Omental fat pad (tissue), 3 donors: ENCODE measurements at regions not wholly inside any gene's neighbourhood (a gene's known extent, or its start where the extent isn't known, plus 50 kb on each side); places are given as distances from the start of the nearest gene placed in this dataset.

Experiments
- ATAC-seq: fragments of 150-250 bp; one replicate; pipeline ENCODE4 v1.9.1; 2016; ENCODE audit warnings: mild to moderate bottlenecking, moderate library complexity; ENCODE audit not compliant: low FRiP score
- DNase-seq: peaks from one replicate; pipeline ENCODE4 v3.0.0-alpha.2; 2019; ENCODE audit warnings: low spot score
- CTCF ChIP-seq, 3 donors: fragments of 450-650 bp; IDR thresholded peaks; one replicate each; pipeline ENCODE4 v1.5.1; 2016 to 2017; ENCODE audit warnings: antibody characterized with exemption in 3 of 3, mild to moderate bottlenecking in 3 of 3, moderate library complexity in 2 of 3

DNA sequence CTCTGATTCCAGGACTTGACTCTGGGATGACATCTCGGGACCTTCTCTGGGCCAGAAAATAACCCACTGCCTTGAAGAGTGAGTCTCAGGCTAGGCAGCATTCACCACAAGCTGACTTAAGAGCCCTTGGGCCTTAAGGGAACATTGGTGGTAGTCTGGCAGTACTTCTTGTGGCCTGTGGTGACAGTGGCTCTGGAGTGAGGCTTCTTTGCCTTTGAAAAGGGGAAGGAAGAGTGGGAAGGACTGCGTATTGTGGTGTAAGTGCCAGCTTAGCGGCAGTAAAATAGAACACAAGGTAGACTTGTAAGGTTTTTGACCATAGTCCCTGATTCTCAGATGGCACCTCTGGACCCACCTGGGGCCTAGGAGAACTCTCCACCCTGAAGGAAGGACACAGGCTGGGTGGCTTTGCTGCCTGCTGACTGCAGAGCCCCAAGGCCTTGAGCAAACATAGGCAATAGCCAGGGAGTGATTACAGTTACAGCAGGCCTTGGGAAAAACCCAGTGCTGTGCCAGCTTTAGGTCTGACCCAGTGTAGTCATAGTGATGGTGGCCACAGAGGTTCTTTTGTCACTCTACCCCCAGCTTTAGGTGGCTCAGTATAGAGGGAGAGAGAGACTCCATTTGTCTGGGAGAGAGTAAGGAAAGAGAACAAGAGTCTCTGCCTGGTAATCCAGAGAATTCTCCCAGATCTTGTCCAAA is 483.9 kb downstream of the SH2D4B start:
- no peak for DNase-seq
- ATAC-seq = no peak
- no peak for TF ChIP-seq CTCF (IDR thresholded peaks at IDR 0.05)

GRCh38 chr10:81026591-81026990 is 488.9 kb downstream of the SH2D4B start:
- DNase-seq = no peak

DNA sequence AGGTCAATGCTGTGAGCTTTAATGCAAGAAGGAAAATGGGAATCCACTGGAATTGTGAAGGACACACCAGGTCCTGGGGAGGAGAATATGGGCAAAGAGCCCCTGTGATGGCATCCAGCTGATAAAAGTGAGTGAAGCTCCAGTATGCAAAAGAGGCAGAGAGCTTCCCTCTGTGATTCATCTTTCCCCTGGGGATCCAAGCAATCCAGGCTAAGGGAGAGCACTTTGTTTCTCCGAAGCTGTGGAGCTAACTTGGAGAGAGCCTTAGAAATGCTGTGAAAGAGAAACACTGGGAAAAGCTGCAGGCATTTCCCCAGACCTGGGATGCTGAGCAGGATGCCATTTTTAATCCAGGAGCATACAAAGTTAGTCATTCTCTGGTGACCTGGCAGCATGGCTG is 489.5 kb downstream of the SH2D4B start:
- TF ChIP-seq CTCF (IDR thresholded peaks at IDR 0.05) = no peak
- no peak for ATAC-seq
- DNase-seq = no peak

More at GRCh38 chr10:81026591-81026990, 488.9 kb downstream of the SH2D4B start:
- no peak for ATAC-seq
- no peak for TF ChIP-seq CTCF (IDR thresholded peaks at IDR 0.05)

DNA sequence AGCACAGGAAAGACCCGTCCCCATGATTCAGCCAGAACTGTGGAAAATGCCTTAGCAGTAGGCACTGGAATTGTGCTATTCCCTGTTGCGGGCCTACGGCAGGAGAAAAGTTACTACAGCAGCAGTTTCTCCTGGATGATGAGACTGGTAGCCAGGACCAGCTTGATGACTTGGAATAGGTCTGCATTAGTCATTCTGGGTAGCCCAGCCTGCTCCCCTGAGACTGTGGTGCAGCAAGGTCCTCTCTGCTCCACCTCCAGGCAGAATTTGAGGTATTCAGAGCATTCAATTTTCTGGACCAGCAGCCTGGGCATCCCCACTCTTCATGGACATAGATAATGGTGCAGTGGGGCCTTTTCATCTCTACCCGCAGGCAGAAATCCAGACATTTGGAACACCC is 490.0 kb downstream of the SH2D4B start:
- ATAC-seq (no peak), DNase-seq (no peak)
- TF ChIP-seq CTCF (IDR thresholded peaks at IDR 0.05) = no peak

DNA sequence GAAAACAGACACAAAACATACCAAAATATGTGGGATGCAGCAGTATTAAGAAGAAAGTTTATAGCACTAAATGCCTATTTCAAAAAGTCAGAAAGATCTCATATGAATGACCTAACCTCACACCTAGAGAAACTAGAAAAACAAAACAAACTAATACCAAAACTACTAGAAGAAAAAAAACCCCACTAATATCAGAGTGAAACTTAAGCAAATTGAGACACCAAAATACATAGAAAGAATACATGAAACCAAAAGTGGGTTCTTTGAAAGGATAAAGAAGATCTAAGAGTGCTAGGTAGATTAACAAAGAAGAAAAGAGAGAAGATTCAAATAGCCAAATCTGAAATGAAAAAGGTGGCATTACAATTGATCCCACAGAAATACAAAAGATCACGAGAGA is 494.1 kb downstream of the SH2D4B start:
- DNase-seq = no peak
- ATAC-seq = no peak
- no peak for TF ChIP-seq CTCF (IDR thresholded peaks at IDR 0.05)

DNA sequence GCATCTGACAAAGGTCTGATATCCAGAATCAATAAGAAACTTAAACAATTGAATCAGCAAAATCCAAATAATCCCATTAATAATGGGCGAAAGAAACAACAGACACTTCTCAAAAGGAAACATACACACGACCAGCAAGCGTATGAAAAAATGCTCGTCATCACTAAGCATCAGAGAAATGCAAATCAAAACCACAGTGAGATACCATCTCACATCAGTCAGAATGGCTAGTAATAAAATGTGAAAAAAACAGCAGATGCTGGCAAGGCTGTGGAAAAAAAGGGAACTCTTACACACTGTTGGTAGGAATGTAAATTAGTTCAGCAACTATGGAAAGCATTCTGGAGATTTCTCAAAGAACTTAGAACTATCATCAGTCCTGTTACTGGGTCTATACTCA is 496.7 kb downstream of the SH2D4B start:
- no peak for DNase-seq
- ATAC-seq = no peak
- TF ChIP-seq CTCF (IDR thresholded peaks at IDR 0.05) = no peak

DNA sequence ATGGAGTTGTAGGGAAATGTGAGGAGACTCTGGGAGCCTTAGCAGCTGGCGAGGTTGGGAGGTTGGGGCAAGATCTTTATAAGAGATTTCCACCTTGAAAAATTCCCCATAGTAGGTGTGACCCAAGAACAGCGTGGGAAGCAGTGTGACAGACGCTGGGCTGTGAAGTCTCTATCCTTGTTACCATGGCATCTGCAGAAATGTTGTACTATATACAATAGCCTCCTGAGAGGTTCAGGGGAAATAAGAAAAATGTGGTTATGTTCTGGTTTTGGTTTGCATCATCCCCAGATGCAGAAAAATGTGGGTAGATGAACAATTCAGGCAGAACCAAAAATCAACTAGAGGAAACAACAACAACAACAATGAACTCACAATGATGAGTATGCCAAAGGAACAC is 498.6 kb downstream of the SH2D4B start:
- no peak for DNase-seq
- TF ChIP-seq CTCF (IDR thresholded peaks at IDR 0.05) = no peak
- no peak for ATAC-seq
